Activated CD8-positive, alpha-beta T cell treated with anti-CD3 and anti-CD28 coated beads for 36 hours (primary cell): ENCODE measurements at regions not wholly inside any gene's neighbourhood (a gene's known extent, or its start where the extent isn't known, plus 50 kb on each side); places are given as distances from the start of the nearest gene placed in this dataset.
A peak's percentile ranks its signal among the peaks of the same experiment; 100 is the strongest.

Experiments used
- ATAC-seq: fragments of 200-7000 bp; cut with Tn5 transposase; one replicate; pipeline ENCODE4 v1.10.0; 2021; ENCODE audit warnings: mild to moderate bottlenecking, moderate library complexity
- CTCF ChIA-PET: fragments of 350-600 bp; sonication (Branson Sonifier 250); formaldehyde crosslinking; loops from one replicate; lab custom pipeline; 2021; ENCODE audit warnings: antibody characterized with exemption; lab: Charles Lee
- POLR2A ChIA-PET: fragments of 350-600 bp; sonication (Branson Sonifier 250); formaldehyde crosslinking; loops from one replicate; lab custom pipeline; 2021; ENCODE audit warnings: antibody characterized with exemption; lab: Charles Lee
- DNase-seq: peaks from one replicate; pipeline ENCODE4 v3.0.0-alpha.2; 2020
- H3K27ac Mint-ChIP-seq: one replicate; pipeline ENCODE4 v1.8.0; 2021; ENCODE audit warnings: mild to moderate bottlenecking, mixed read lengths
- H3K27me3 Mint-ChIP-seq: one replicate; pipeline ENCODE4 v1.8.0; 2021; ENCODE audit warnings: mixed read lengths
- H3K36me3 Mint-ChIP-seq: one replicate; pipeline ENCODE4 v1.8.0; 2021; ENCODE audit warnings: low read depth, mixed read lengths
- H3K4me1 Mint-ChIP-seq: one replicate; pipeline ENCODE4 v1.8.0; 2021; ENCODE audit warnings: low read depth, mixed read lengths
- H3K4me3 Mint-ChIP-seq: one replicate; pipeline ENCODE4 v1.8.0; 2021; ENCODE audit warnings: mild to moderate bottlenecking, moderate library complexity, mixed read lengths
- H3K9me3 Mint-ChIP-seq: one replicate; pipeline ENCODE4 v1.8.0; 2021; ENCODE audit warnings: mixed read lengths
- CTCF ChIP-seq: fragments of 200-600 bp; IDR thresholded peaks from one replicate; pipeline ENCODE4 v1.8.0; 2022; ENCODE audit warnings: antibody characterized with exemption, mild to moderate bottlenecking
- intact Hi-C: fragments of 100-400 bp; cut with micrococcal nuclease; formaldehyde crosslinking; loops from one replicate; pipeline ENCODE4 v1.10.0; 2022

GRCh38 chr5:96597438-96598020 is 64.6 kb upstream of the CAST start:
- H3K9me3 Mint-ChIP-seq = no peaks in the 10 kb centered on the region
- no peak overlapping the region for H3K4me3 Mint-ChIP-seq
- CTCF ChIA-PET = interaction anchor here (0.6 to 7.1 kb wide), 5 partner anchors 16 to 255 kb away, joined by 3 to 108 read pairs (median 25); no protein-coding TSS in a partner anchor
- ATAC-seq (peak; percentile 73), DNase-seq (peak; percentile 50)
- peaks cover 17% of the 10 kb centered on the region for H3K4me1 Mint-ChIP-seq
- H3K27me3 Mint-ChIP-seq = peaks cover 9% of the 10 kb centered on the region
- H3K36me3 Mint-ChIP-seq = no peaks in the 10 kb centered on the region
- intact Hi-C loops = loop anchor here (5.0 kb wide), 1 partner anchor 60 kb away; no protein-coding TSS in a partner anchor
- POLR2A ChIA-PET = no interaction called here
- no peak for TF ChIP-seq CTCF
- H3K27ac Mint-ChIP-seq = no peak overlapping the region

GRCh38 chr5:96601200-96601599 is 61.0 kb upstream of the CAST start:
- peaks cover 7% of the 10 kb centered on the region for H3K27me3 Mint-ChIP-seq
- no peak for TF ChIP-seq CTCF
- H3K9me3 Mint-ChIP-seq = no peaks in the 10 kb centered on the region
- ATAC-seq = no peak
- peaks cover 14% of the 10 kb centered on the region for H3K4me1 Mint-ChIP-seq
- ChIA-PET POLR2A (no interaction called here), CTCF (interaction anchor here (0.7 to 7.1 kb wide), 49 partner anchors 7 to 758 kb away, joined by 3 to 108 read pairs (median 5); no protein-coding TSS in a partner anchor)
- H3K4me3 Mint-ChIP-seq = no peak overlapping the region
- no peaks in the 10 kb centered on the region for H3K36me3 Mint-ChIP-seq
- intact Hi-C loops = loop anchor here (2.0 to 5.0 kb wide), 3 partner anchors 164 to 744 kb away; no protein-coding TSS in a partner anchor
- no peak overlapping the region for H3K27ac Mint-ChIP-seq
- DNase-seq = no peak

GRCh38 chr5:96601715-96602244 is 60.4 kb upstream of the CAST start:
- Mint-ChIP-seq H3K9me3 (no peaks in the 10 kb centered on the region), H3K4me3 (no peak overlapping the region), H3K27me3 (peaks cover 7% of the 10 kb centered on the region), H3K27ac (no peak overlapping the region), H3K36me3 (no peaks in the 10 kb centered on the region), H3K4me1 (peaks cover 14% of the 10 kb centered on the region)
- intact Hi-C loops = loop anchor here (2.0 to 5.0 kb wide), 3 partner anchors 165 to 744 kb away; no protein-coding TSS in a partner anchor
- DNase-seq (peak; percentile 69), ATAC-seq (peak; percentile 77)
- ChIA-PET CTCF (interaction anchor here (0.7 to 7.1 kb wide), 51 partner anchors 8 to 758 kb away, joined by 3 to 108 read pairs (median 4); no protein-coding TSS in a partner anchor), POLR2A (no interaction called here)
- TF ChIP-seq CTCF = peak; percentile 81

GRCh38 chr5:96602776-96603175 is 59.4 kb upstream of the CAST start:
- CTCF ChIA-PET = interaction anchor here (0.6 to 7.1 kb wide), 14 partner anchors 8 to 267 kb away, joined by 3 to 108 read pairs (median 11); no protein-coding TSS in a partner anchor
- Mint-ChIP-seq H3K27me3 (peaks cover 7% of the 10 kb centered on the region), H3K36me3 (no peaks in the 10 kb centered on the region), H3K9me3 (no peaks in the 10 kb centered on the region), H3K27ac (no peak overlapping the region), H3K4me1 (peaks cover 4% of the 10 kb centered on the region), H3K4me3 (no peak overlapping the region)
- no peak for TF ChIP-seq CTCF
- DNase-seq (no peak), ATAC-seq (no peak)
- intact Hi-C loops = loop anchor here (5.0 kb wide), 1 partner anchor 745 kb away; no protein-coding TSS in a partner anchor
- POLR2A ChIA-PET = no interaction called here
